ENCODE measurements at regions not wholly inside any gene's neighbourhood (a gene's known extent, or its start where the extent isn't known, plus 50 kb on each side); places are given as distances from the start of the nearest gene placed in this dataset.
"Not testable (repeated sequence)": the region's sequence is repeated elsewhere in the genome, so short reads cannot be mapped to it uniquely, and the experiment has no call there.

DNA sequence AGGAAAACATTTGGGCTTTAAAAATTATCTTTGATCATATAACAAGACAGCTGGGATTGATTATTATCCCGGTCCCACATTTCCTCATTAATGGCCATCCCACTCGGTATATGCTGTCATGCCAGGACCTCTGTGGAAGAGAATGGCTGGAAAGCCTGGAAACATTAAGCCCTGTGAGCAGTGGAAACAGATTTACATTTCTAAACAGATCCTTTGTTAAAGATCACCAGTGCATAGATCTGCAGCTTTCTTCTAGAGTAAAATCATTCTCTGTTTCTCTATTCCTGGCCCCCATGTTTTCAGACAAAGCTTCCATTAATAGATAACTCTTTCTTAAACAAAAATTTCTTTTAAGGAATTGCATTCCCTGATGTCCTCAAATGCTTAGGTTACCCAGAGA, 152.2 kb downstream of the CAVIN4 start:
- no peak for ATAC-seq (replicated peaks)
- Mint-ChIP-seq H3K36me3 (ENCODE audit: low read depth) (no peaks in the 10 kb centered on the region), H3K27ac (no peak overlapping the region), H3K9me3 (peaks cover 5% of the 10 kb centered on the region), H3K4me1 (no peaks in the 10 kb centered on the region), H3K4me3 (no peak overlapping the region), H3K27me3 (no peaks in the 10 kb centered on the region)

- Mint-ChIP-seq H3K9me3 (peaks cover 5% of the 10 kb centered on the region), H3K36me3 (ENCODE audit: low read depth) (no peaks in the 10 kb centered on the region)
- no peak for ATAC-seq (replicated peaks)
Observed at GRCh38 chr9:100731038-100731556, 153.2 kb downstream of the CAVIN4 start.

DNA sequence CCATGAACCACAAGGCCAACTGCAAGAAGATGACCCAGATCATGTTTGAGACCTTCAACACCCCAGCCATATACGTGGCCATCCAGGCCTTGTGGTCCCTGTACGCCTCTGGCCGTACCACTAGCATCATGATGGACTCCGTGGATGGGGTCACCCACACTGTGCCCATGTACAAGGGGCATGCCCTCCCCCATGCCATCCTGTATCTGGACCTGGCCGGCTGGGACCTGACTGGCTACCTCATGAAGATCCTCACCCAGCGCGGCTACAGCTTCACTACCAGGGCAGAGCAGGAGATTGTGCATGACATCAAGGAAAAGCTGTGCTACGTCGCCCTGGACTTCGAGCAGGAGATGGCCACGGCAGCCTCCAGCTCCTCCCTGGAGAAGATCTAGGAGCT, 153.7 kb downstream of the CAVIN4 start:
- no peaks in the 10 kb centered on the region for H3K36me3 Mint-ChIP-seq (ENCODE audit: low read depth)
- no peaks in the 10 kb centered on the region for H3K27me3 Mint-ChIP-seq
- H3K4me1 Mint-ChIP-seq = no peaks in the 10 kb centered on the region
- peaks cover 5% of the 10 kb centered on the region for H3K9me3 Mint-ChIP-seq
- no peak for ATAC-seq (replicated peaks)
- no peak overlapping the region for H3K27ac Mint-ChIP-seq
- H3K4me3 Mint-ChIP-seq = no peak overlapping the region

More at GRCh38 chr9:100731038-100731556, 153.2 kb downstream of the CAVIN4 start:
- Mint-ChIP-seq H3K27me3 (no peaks in the 10 kb centered on the region), H3K4me3 (no peak overlapping the region), H3K27ac (no peak overlapping the region), H3K4me1 (no peaks in the 10 kb centered on the region)

- Mint-ChIP-seq H3K9me3 (peaks cover 11% of the 10 kb centered on the region), H3K27ac (no peak overlapping the region), H3K4me1 (no peaks in the 10 kb centered on the region), H3K4me3 (no peak overlapping the region), H3K36me3 (ENCODE audit: low read depth) (no peaks in the 10 kb centered on the region), H3K27me3 (no peaks in the 10 kb centered on the region)
- ATAC-seq (replicated peaks) = no peak
Observed at GRCh38 chr9:100739208-100739607, 161.3 kb downstream of the CAVIN4 start.

DNA sequence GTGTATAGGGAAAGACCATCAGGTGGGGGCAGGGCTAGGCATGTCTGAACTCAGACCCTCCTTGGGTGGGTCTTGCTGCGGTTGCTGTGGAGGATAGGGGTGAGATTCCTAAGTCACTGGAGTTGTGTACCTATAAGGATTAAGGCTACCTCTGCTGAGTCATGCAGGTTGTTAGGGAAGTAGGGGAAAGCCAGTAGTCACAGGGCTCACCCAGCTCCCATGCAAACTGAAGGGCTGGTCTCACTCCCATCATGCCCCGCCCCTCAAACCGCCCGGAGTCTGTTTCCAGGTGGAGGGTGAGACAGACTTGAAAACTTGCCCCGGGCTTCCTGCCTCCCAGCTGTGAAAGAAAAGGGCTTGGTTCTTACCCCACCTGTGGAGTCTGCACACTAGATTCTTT, 161.8 kb downstream of the CAVIN4 start:
- Mint-ChIP-seq H3K4me3 (no peak overlapping the region), H3K36me3 (ENCODE audit: low read depth) (no peaks in the 10 kb centered on the region), H3K4me1 (no peaks in the 10 kb centered on the region), H3K27ac (no peak overlapping the region), H3K27me3 (no peaks in the 10 kb centered on the region), H3K9me3 (peaks cover 11% of the 10 kb centered on the region)
- ATAC-seq (replicated peaks) = no peak

- not testable (repeated sequence) for H3K4me1 Mint-ChIP-seq
Observed at GRCh38 chr9:100748930-100749329, 171.1 kb downstream of the CAVIN4 start.

GRCh38 chr9:100756217-100756616, 178.3 kb downstream of the CAVIN4 start:
- H3K27me3 Mint-ChIP-seq = peaks cover 4% of the 10 kb centered on the region
- H3K9me3 Mint-ChIP-seq = peaks cover 3% of the 10 kb centered on the region
- H3K4me3 Mint-ChIP-seq = no peak overlapping the region
- H3K36me3 Mint-ChIP-seq (ENCODE audit: low read depth) = no peaks in the 10 kb centered on the region
- no peaks in the 10 kb centered on the region for H3K4me1 Mint-ChIP-seq
- ATAC-seq (replicated peaks) = no peak
- no peak overlapping the region for H3K27ac Mint-ChIP-seq

More at GRCh38 chr9:100748930-100749329, 171.1 kb downstream of the CAVIN4 start:
- not testable (repeated sequence) for H3K9me3 Mint-ChIP-seq; H3K27me3 Mint-ChIP-seq; H3K36me3 Mint-ChIP-seq (ENCODE audit: low read depth); H3K27ac Mint-ChIP-seq; ATAC-seq (replicated peaks); H3K4me3 Mint-ChIP-seq

- H3K4me1 Mint-ChIP-seq = no peaks in the 10 kb centered on the region
- peaks cover 9% of the 10 kb centered on the region for H3K9me3 Mint-ChIP-seq
- H3K27me3 Mint-ChIP-seq = peaks cover 4% of the 10 kb centered on the region
- no peaks in the 10 kb centered on the region for H3K36me3 Mint-ChIP-seq (ENCODE audit: low read depth)
- no peak for ATAC-seq (replicated peaks)
- no peak overlapping the region for H3K4me3 Mint-ChIP-seq
- H3K27ac Mint-ChIP-seq = no peak overlapping the region
Observed at GRCh38 chr9:100759215-100759614, 181.3 kb downstream of the CAVIN4 start.

DNA sequence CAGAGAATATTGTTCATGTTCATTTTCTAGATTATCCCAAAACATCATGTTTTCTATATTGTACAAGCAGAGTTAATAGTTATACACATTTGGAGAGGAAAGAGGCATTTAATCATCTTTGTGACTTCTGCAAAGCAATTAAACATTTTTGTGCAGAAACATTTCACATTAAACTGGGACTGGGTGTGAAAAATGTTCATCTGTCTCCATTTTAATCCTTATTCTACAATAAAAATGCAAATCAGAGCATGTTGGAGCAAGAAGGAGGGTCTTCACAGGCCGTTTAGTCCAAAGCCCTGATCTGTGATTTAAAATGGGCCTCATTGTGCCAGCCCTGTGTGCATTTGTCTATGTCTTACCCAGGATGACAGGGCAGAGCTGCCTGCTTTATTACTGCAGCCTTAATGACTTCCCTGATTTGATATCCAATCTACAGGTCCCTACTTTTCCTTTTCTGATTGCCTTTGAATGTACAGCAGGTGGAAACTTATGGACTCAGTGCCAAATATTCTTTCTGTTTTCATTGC, 183.5 kb downstream of the CAVIN4 start:
- Mint-ChIP-seq H3K27me3 (peaks cover 4% of the 10 kb centered on the region), H3K4me1 (no peaks in the 10 kb centered on the region), H3K9me3 (peaks cover 5% of the 10 kb centered on the region), H3K4me3 (no peak overlapping the region), H3K27ac (no peak overlapping the region), H3K36me3 (ENCODE audit: low read depth) (no peaks in the 10 kb centered on the region)
- ATAC-seq (replicated peaks) = no peak

DNA sequence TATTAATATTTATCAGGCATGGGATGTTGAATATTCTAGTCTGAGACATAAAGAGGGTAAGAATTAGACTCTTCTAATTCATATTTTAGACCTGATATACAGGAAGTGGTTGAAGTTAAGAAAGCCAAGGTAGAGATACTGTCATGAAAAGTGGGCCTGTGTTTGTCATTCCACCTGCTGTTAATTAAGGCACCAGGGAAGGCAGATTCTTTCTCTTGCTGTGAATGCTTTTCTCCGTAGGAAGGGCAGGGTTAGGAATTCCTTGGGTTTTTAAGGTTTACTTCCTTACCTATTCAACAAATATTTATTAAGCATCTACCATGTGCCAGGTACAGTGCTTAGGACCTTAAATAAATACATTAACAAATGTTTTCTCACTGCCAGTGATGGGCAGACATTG, 196.4 kb downstream of the CAVIN4 start:
- no peak overlapping the region for H3K27ac Mint-ChIP-seq
- H3K27me3 Mint-ChIP-seq = peaks cover 9% of the 10 kb centered on the region
- no peaks in the 10 kb centered on the region for H3K9me3 Mint-ChIP-seq
- H3K4me1 Mint-ChIP-seq = no peaks in the 10 kb centered on the region
- no peak for ATAC-seq (replicated peaks)
- H3K36me3 Mint-ChIP-seq (ENCODE audit: low read depth) = no peaks in the 10 kb centered on the region
- H3K4me3 Mint-ChIP-seq = no peak overlapping the region

DNA sequence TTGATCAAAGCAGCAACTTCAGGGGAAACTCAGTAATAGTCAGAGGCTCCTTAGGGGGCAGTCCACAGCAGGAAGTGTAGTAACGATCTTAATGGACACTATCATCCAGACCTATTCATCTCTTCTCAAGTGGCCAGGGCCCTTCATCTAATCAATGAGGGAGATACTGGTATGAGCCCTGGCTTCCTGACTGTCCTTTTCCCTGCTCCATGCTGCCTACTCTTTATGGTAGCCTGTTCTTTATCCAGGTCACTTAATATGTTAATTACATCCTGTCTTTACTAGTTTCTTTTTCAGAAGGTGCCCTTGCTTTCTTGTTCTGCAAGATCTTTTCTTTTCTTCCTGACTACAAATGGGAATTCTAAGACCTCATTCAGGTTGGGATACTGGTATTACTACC, 197.1 kb downstream of the CAVIN4 start:
- Mint-ChIP-seq H3K36me3 (ENCODE audit: low read depth) (no peaks in the 10 kb centered on the region), H3K27me3 (peaks cover 9% of the 10 kb centered on the region), H3K9me3 (no peaks in the 10 kb centered on the region), H3K27ac (no peak overlapping the region), H3K4me3 (no peak overlapping the region), H3K4me1 (no peaks in the 10 kb centered on the region)
- ATAC-seq (replicated peaks) = no peak

GRCh38 chr9:100775912-100776311, 198.0 kb downstream of the CAVIN4 start:
- Mint-ChIP-seq H3K27me3 (peaks cover 9% of the 10 kb centered on the region), H3K9me3 (no peaks in the 10 kb centered on the region), H3K4me3 (no peak overlapping the region), H3K36me3 (ENCODE audit: low read depth) (no peaks in the 10 kb centered on the region), H3K27ac (no peak overlapping the region), H3K4me1 (no peaks in the 10 kb centered on the region)
- ATAC-seq (replicated peaks) = no peak

GRCh38 chr9:100784755-100785154, 206.9 kb downstream of the CAVIN4 start:
- H3K4me3 Mint-ChIP-seq = no peak overlapping the region
- no peak overlapping the region for H3K27ac Mint-ChIP-seq
- no peaks in the 10 kb centered on the region for H3K9me3 Mint-ChIP-seq
- ATAC-seq (replicated peaks) = no peak
- H3K27me3 Mint-ChIP-seq = no peaks in the 10 kb centered on the region
- H3K4me1 Mint-ChIP-seq = no peaks in the 10 kb centered on the region
- H3K36me3 Mint-ChIP-seq (ENCODE audit: low read depth) = no peaks in the 10 kb centered on the region

- Mint-ChIP-seq H3K4me3 (no peak overlapping the region), H3K27ac (no peak overlapping the region), H3K4me1 (no peaks in the 10 kb centered on the region), H3K27me3 (no peaks in the 10 kb centered on the region), H3K36me3 (ENCODE audit: low read depth) (no peaks in the 10 kb centered on the region), H3K9me3 (no peaks in the 10 kb centered on the region)
- no peak for ATAC-seq (replicated peaks)
Observed at GRCh38 chr9:100785946-100786345, 208.1 kb downstream of the CAVIN4 start.

DNA sequence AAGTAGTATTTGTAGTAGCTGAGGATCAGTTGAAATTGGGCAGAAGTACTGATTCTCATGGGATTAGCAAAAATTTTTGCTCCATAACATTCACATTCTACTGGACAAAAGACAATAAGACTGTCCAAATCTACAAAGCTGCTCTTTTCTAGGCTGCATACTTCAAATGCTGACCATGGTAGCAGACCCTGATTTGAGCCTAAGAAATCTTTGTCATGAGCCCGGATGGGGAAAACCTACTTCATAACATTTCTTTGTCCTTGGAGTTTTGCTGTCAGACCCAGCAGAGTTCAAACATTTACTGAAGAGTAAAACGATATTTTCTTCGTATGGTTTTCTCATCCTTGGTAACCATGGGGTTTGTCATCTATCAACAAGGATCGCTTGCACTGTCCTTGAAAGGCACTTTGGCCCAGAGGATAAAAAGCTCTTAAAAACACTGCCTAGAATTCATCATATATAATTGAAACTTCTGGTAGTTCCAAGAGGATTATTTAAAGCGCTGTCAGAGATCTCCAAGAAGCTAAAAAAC, 216.9 kb downstream of the CAVIN4 start:
- Mint-ChIP-seq H3K4me1 (no peaks in the 10 kb centered on the region), H3K36me3 (ENCODE audit: low read depth) (no peaks in the 10 kb centered on the region), H3K27ac (no peak overlapping the region), H3K27me3 (no peaks in the 10 kb centered on the region), H3K9me3 (no peaks in the 10 kb centered on the region), H3K4me3 (no peak overlapping the region)
- no peak for ATAC-seq (replicated peaks)

DNA sequence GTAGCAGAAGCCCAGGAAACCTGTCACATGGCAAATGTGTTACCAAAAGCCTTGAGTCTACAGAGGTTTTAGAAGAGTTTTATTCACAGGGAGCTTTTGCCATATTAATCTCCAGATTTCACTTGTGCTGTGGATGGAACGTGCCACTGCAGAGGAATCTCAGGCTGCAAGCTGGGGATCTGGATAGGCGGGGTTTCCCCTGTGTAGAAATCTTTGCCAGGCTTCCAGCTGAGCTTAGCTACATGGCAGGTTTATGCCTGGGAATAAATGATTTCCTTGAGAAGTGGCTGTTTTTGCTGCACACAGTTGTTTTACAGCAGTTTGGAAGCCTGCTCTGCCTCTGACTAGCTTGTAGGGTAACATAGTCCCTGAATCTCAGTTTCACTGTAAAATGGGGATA, 224.6 kb upstream of the PLPPR1 start:
- no peak for ATAC-seq (replicated peaks)
- H3K36me3 Mint-ChIP-seq (ENCODE audit: low read depth) = no peaks in the 10 kb centered on the region
- H3K9me3 Mint-ChIP-seq = no peaks in the 10 kb centered on the region
- H3K27ac Mint-ChIP-seq = no peak overlapping the region
- H3K27me3 Mint-ChIP-seq = no peaks in the 10 kb centered on the region
- no peak overlapping the region for H3K4me3 Mint-ChIP-seq
- no peaks in the 10 kb centered on the region for H3K4me1 Mint-ChIP-seq

All from activated T-helper 17 cell treated with anti-CD3 and anti-CD28 coated beads, Interleukin-2, amount 50 U/mL, for 72 hours (primary cell).